ENCODE measurements at regions not wholly inside any gene's neighbourhood (a gene's known extent, or its start where the extent isn't known, plus 50 kb on each side); places are given as distances from the start of the nearest gene placed in this dataset.

DNA sequence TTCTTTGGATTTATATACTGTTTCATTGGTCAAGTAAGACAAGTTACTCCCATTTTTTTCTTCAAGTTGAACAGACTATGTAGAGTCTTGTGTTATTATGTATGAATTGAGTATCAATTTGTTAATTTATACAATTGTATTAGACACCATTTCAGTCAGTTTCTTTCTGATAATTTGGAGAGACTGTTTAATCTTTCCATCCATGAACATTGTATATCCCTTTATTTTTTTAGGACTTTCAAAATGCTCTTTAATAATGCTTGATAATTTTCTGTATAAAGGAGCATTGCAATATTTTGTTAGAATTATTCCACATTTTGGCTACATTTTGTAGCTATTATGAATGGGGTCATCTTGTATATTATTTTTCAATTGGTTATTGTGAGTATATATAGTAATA, 69.1 kb upstream of the PJA2 start:
- POLR2A ChIA-PET = no interaction called here
- Histone ChIP-seq H3K27ac (ENCODE audit: low read depth, low read length) (no peak overlapping the region), H3K9me3 (ENCODE audit: low read length) (no peaks in the 10 kb centered on the region), H3K4me1 (ENCODE audit: insufficient read depth, low read length) (no peaks in the 10 kb centered on the region), H3K4me3 (ENCODE audit: low read length) (no peak overlapping the region), H3K36me3 (ENCODE audit: insufficient read depth, low read length) (no peaks in the 10 kb centered on the region), H3K27me3 (ENCODE audit: insufficient read depth, low read length, poor library complexity, severe bottlenecking) (no peaks in the 10 kb centered on the region)
- DNase-seq = no peak
- Mint-ChIP-seq H3K27me3 (peaks cover 3 to 14% of the 10 kb centered on the region in 2 donors), H3K27ac (no peak overlapping the region), H3K4me1 (no peaks in the 10 kb centered on the region), H3K4me3 (no peak overlapping the region), H3K36me3 (no peaks in the 10 kb centered on the region), H3K9me3 (no peaks in the 10 kb centered on the region)
- CTCF ChIA-PET = interaction anchor here (1.8 kb wide), 1 partner anchor 14 kb away, joined by 4 read pairs; no protein-coding TSS in a partner anchor

GRCh38 chr5:109476292-109476691, 66.5 kb upstream of the PJA2 start:
- Mint-ChIP-seq H3K36me3 (no peaks in the 10 kb centered on the region), H3K27ac (peak overlapping the region in 1 of 8 donors; percentile 60), H3K4me3 (no peak overlapping the region), H3K4me1 (no peaks in the 10 kb centered on the region), H3K9me3 (no peaks in the 10 kb centered on the region), H3K27me3 (peaks cover 3 to 17% of the 10 kb centered on the region in 2 donors)
- Histone ChIP-seq H3K9me3 (ENCODE audit: low read length) (no peaks in the 10 kb centered on the region), H3K4me3 (ENCODE audit: low read length) (no peak overlapping the region), H3K36me3 (ENCODE audit: insufficient read depth, low read length) (no peaks in the 10 kb centered on the region), H3K27ac (ENCODE audit: low read depth, low read length) (no peak overlapping the region), H3K4me1 (ENCODE audit: insufficient read depth, low read length) (no peaks in the 10 kb centered on the region), H3K27me3 (ENCODE audit: insufficient read depth, low read length, poor library complexity, severe bottlenecking) (no peaks in the 10 kb centered on the region)
- no peak for DNase-seq
- ChIA-PET CTCF (interaction anchor here (1.2 kb wide), 1 partner anchor 11 kb away, joined by 4 read pairs; no protein-coding TSS in a partner anchor), POLR2A (no interaction called here)

DNA sequence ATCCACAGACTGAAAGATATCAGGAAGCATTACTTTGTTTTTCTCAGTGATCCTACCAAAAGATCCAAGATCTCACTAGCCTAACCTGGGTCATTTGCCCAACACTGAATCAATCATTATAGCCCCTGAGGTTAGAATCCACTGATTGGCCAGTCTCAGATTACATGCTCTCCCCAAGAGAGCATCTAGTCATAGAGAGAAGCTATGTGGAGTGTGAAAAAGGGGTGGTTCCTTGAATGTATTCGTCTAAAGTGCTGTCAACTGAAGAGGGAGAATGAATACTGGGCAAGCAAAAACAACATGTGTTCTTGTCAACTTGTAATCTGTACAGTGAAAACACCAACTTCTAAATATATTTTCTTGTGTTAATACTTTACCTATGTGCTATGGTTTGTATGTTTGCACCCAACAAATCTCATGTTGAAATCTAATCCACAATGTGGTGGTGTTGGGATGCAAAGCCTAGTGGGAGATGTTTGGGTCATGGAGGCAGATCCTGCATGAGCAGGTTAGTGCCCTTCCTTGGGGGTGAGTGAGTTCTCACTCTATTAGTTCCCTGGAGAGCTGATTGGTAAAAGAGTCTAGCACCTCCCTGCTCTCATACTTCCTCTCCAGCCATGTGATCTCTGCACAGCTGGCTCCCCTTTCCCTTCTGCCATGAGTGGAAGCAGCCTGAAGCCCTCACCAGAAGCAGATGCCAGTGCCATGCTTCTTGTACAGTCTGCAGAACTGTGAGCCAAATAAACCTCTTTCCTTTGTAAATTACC, 60.3 kb upstream of the PJA2 start:
- CTCF ChIA-PET = no interaction called here
- Mint-ChIP-seq H3K9me3 (no peaks in the 10 kb centered on the region), H3K27ac (no peak overlapping the region), H3K4me1 (peaks cover 6 to 8% (median 6%) of the 10 kb centered on the region in 3 donors), H3K4me3 (no peak overlapping the region), H3K27me3 (peaks cover 3 to 10% of the 10 kb centered on the region in 2 donors), H3K36me3 (no peaks in the 10 kb centered on the region)
- Histone ChIP-seq H3K36me3 (ENCODE audit: insufficient read depth, low read length) (no peaks in the 10 kb centered on the region), H3K27me3 (ENCODE audit: insufficient read depth, low read length, poor library complexity, severe bottlenecking) (no peaks in the 10 kb centered on the region), H3K4me3 (ENCODE audit: low read length) (no peak overlapping the region), H3K4me1 (ENCODE audit: insufficient read depth, low read length) (peaks cover 4% of the 10 kb centered on the region), H3K27ac (ENCODE audit: low read depth, low read length) (no peak overlapping the region), H3K9me3 (ENCODE audit: low read length) (no peaks in the 10 kb centered on the region)
- DNase-seq = no peak
- POLR2A ChIA-PET = no interaction called here

DNA sequence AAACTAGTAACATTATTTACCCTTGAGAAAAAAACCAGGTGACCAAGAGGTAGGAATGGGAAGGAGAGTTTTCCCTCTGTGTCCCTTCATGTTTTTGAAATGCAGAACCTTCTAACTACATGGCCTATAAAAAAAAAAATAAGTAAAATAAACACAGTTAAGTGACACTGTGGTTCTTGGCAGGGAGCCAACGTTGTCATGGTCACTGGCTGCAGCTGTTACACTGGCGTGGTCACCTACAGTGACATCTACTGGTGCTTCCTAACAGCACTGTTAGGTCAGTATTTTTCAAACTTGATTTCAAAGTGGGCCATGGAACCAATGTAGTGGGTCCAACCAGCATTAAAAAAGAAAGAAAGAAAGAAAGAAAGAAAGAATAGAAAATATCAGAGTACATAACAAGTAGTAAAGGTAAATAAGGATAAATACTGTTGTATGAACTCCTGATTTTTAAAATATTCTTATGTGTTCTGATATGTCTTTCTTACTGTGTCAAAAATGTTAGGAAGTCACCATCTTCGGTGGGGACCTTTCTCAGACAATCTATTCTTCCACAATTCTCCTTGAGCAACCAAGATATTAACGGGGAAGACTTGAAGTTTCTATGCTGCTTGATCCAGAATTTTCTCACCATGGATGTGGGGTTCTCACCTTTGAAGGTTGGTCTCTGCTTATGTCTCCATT, 59.1 kb upstream of the PJA2 start:
- no peaks in the 10 kb centered on the region for H3K36me3 ChIP-seq (ENCODE audit: insufficient read depth, low read length)
- Mint-ChIP-seq H3K4me1 (peaks cover 6 to 8% (median 6%) of the 10 kb centered on the region in 3 donors), H3K27ac (peak overlapping the region in 1 of 8 donors; percentile 23), H3K27me3 (peaks cover 3 to 4% of the 10 kb centered on the region in 2 donors), H3K4me3 (no peak overlapping the region), H3K9me3 (no peaks in the 10 kb centered on the region), H3K36me3 (no peaks in the 10 kb centered on the region)
- no peak overlapping the region for H3K4me3 ChIP-seq (ENCODE audit: low read length)
- peaks cover 4% of the 10 kb centered on the region for H3K4me1 ChIP-seq (ENCODE audit: insufficient read depth, low read length)
- no peak overlapping the region for H3K27ac ChIP-seq (ENCODE audit: low read depth, low read length)
- CTCF ChIA-PET = no interaction called here
- peak; percentile 47 to 88 (median 60) for DNase-seq
- POLR2A ChIA-PET = no interaction called here
- H3K9me3 ChIP-seq (ENCODE audit: low read length) = no peaks in the 10 kb centered on the region
- no peaks in the 10 kb centered on the region for H3K27me3 ChIP-seq (ENCODE audit: insufficient read depth, low read length, poor library complexity, severe bottlenecking)

GRCh38 chr5:109468288-109468676, 58.5 kb upstream of the PJA2 start:
- Histone ChIP-seq H3K9me3 (ENCODE audit: low read length) (no peaks in the 10 kb centered on the region), H3K27ac (ENCODE audit: low read depth, low read length) (no peak overlapping the region), H3K27me3 (ENCODE audit: insufficient read depth, low read length, poor library complexity, severe bottlenecking) (no peaks in the 10 kb centered on the region), H3K4me1 (ENCODE audit: insufficient read depth, low read length) (peaks cover 4% of the 10 kb centered on the region), H3K4me3 (ENCODE audit: low read length) (no peak overlapping the region), H3K36me3 (ENCODE audit: insufficient read depth, low read length) (no peaks in the 10 kb centered on the region)
- ChIA-PET POLR2A (no interaction called here), CTCF (no interaction called here)
- Mint-ChIP-seq H3K36me3 (no peaks in the 10 kb centered on the region), H3K9me3 (no peaks in the 10 kb centered on the region), H3K27ac (no peak overlapping the region), H3K4me3 (no peak overlapping the region), H3K4me1 (peaks cover 6 to 8% (median 6%) of the 10 kb centered on the region in 3 donors), H3K27me3 (peaks cover under 1 to 3% of the 10 kb centered on the region in 2 donors)
- DNase-seq = no peak

DNA sequence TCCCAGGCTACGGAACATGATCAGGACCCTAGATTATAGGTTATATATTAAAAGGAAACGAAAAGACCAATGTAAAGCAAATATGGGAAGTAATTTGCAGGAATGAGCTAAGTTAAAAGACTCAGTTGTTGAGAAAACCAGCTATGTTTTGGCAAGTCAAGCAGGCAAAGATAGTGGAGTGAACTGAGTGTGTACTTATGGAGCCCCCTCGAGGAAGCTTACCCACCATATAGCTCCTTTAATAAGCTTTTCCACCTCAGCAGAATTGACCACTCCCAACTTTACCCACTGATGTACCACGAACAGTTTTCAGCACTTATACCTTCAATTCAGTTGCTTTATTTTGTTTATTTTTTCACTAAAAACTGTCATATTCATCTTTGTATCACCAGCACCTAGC, 57.3 kb upstream of the PJA2 start:
- Histone ChIP-seq H3K4me1 (ENCODE audit: insufficient read depth, low read length) (peaks cover 4% of the 10 kb centered on the region), H3K4me3 (ENCODE audit: low read length) (no peak overlapping the region), H3K27ac (ENCODE audit: low read depth, low read length) (no peak overlapping the region), H3K9me3 (ENCODE audit: low read length) (no peaks in the 10 kb centered on the region), H3K27me3 (ENCODE audit: insufficient read depth, low read length, poor library complexity, severe bottlenecking) (no peaks in the 10 kb centered on the region), H3K36me3 (ENCODE audit: insufficient read depth, low read length) (no peaks in the 10 kb centered on the region)
- DNase-seq = no peak
- no peaks in the 10 kb centered on the region for H3K9me3 Mint-ChIP-seq
- H3K4me1 Mint-ChIP-seq = peaks cover 6 to 8% (median 6%) of the 10 kb centered on the region in 3 donors
- ChIA-PET POLR2A (no interaction called here), CTCF (no interaction called here)
- no peaks in the 10 kb centered on the region for H3K27me3 Mint-ChIP-seq
- H3K36me3 Mint-ChIP-seq = no peaks in the 10 kb centered on the region
- H3K4me3 Mint-ChIP-seq = no peak overlapping the region
- no peak overlapping the region for H3K27ac Mint-ChIP-seq
